SK-N-SH treated with all-trans-retinoic acid at 6 μM for 48 hours (cell line): ENCODE measurements at regions not wholly inside any gene's neighbourhood (a gene's known extent, or its start where the extent isn't known, plus 50 kb on each side); places are given as distances from the start of the nearest gene placed in this dataset.

Experiments used
- ATAC-seq: fragments of 200-7000 bp; cut with Tn5 transposase; 3 replicates; pipeline ENCODE4 v1.9.1; 2020; ENCODE audit warnings: mild to moderate bottlenecking, moderate library complexity
- ARNTL ChIP-seq: fragments of 450-650 bp; formaldehyde crosslinking; IDR thresholded peaks from 2 replicates; pipeline ENCODE4 v1.5.0; 2020; ENCODE audit warnings: low read depth, mild to moderate bottlenecking, moderate library complexity, borderline replicate concordance
- GLIS3 ChIP-seq: fragments of 250-450 bp; sonication (Bioruptor Pico); IDR thresholded peaks from 2 replicates; pipeline ENCODE4 v1.5.0; 2020; ENCODE audit warnings: mild to moderate bottlenecking, moderate library complexity
- ISL1 ChIP-seq: fragments of 250-450 bp; sonication (Bioruptor Pico); IDR thresholded peaks from 2 replicates; pipeline ENCODE4 v2.1.2; 2022; ENCODE audit warnings: mild to moderate bottlenecking, moderate library complexity
- PPARA ChIP-seq: fragments of 250-450 bp; sonication (Bioruptor Pico); IDR thresholded peaks from 2 replicates; pipeline ENCODE4 v1.5.0; 2020; ENCODE audit warnings: mild to moderate bottlenecking, borderline replicate concordance
- RARB ChIP-seq: fragments of 250-450 bp; sonication (Bioruptor Pico); IDR thresholded peaks from 2 replicates; pipeline ENCODE4 v1.8.0; 2021; ENCODE audit warnings: mild to moderate bottlenecking, moderate library complexity
- TCF4 ChIP-seq: fragments of 250-450 bp; sonication (Bioruptor Pico); IDR thresholded peaks from 2 replicates; pipeline ENCODE4 v1.8.0; 2021; ENCODE audit warnings: mild to moderate bottlenecking, moderate library complexity, borderline replicate concordance
- ZC3H10 ChIP-seq: fragments of 250-450 bp; sonication (Bioruptor Pico); IDR thresholded peaks from 2 replicates; pipeline ENCODE4 v1.5.1; 2021; ENCODE audit warnings: mild to moderate bottlenecking, moderate library complexity
- ZFP3 ChIP-seq: fragments of 250-450 bp; sonication (Bioruptor Pico); IDR thresholded peaks from 2 replicates; pipeline ENCODE4 v1.5.0; 2020; ENCODE audit warnings: mild to moderate bottlenecking, moderate library complexity
- ZFP30 ChIP-seq: fragments of 450-650 bp; formaldehyde crosslinking; IDR thresholded peaks from 2 replicates; pipeline ENCODE4 v1.5.0; 2022; ENCODE audit warnings: mild to moderate bottlenecking, moderate library complexity
- ZNF565 ChIP-seq: fragments of 450-650 bp; formaldehyde crosslinking; conservative IDR thresholded peaks from 2 replicates; pipeline ENCODE4 v1.5.0; 2020; ENCODE audit warnings: low read depth, mild to moderate bottlenecking, moderate library complexity
- ZNF70 ChIP-seq: fragments of 450-650 bp; formaldehyde crosslinking; IDR thresholded peaks from 2 replicates; pipeline ENCODE4 v1.5.0; 2020; ENCODE audit warnings: mild to moderate bottlenecking, moderate library complexity
- ZNF8 ChIP-seq: fragments of 450-650 bp; formaldehyde crosslinking; IDR thresholded peaks from 2 replicates; pipeline ENCODE4 v1.5.0; 2020; ENCODE audit warnings: mild to moderate bottlenecking, moderate library complexity
- TF ChIP-seq, protein P1 (sequence below): fragments of 250-450 bp; sonication (Bioruptor Pico); IDR thresholded peaks from 2 replicates; pipeline ENCODE4 v1.8.0; 2020; ENCODE audit warnings: mild to moderate bottlenecking, moderate library complexity, borderline replicate concordance
- TF ChIP-seq, protein P2 (sequence below): fragments of 250-450 bp; sonication (Bioruptor Pico); IDR thresholded peaks from 2 replicates; pipeline ENCODE4 v1.5.0; 2020; ENCODE audit warnings: mild to moderate bottlenecking, moderate library complexity
- TF ChIP-seq, protein P3 (sequence below): fragments of 250-450 bp; sonication (Bioruptor Pico); IDR thresholded peaks from 2 replicates; pipeline ENCODE4 v1.5.1; 2020; ENCODE audit warnings: low read depth, mild to moderate bottlenecking, moderate library complexity
- TF ChIP-seq, protein P4 (sequence below): fragments of 250-450 bp; sonication (Bioruptor Pico); IDR thresholded peaks from 2 replicates; pipeline ENCODE4 v1.5.1; 2021; ENCODE audit warnings: mild to moderate bottlenecking, moderate library complexity
- TF ChIP-seq, protein P5 (sequence below): fragments of 250-450 bp; sonication (Bioruptor Pico); IDR thresholded peaks from 2 replicates; pipeline ENCODE4 v1.8.0; 2021; ENCODE audit warnings: low read depth, mild to moderate bottlenecking, moderate library complexity, borderline replicate concordance

DNA sequence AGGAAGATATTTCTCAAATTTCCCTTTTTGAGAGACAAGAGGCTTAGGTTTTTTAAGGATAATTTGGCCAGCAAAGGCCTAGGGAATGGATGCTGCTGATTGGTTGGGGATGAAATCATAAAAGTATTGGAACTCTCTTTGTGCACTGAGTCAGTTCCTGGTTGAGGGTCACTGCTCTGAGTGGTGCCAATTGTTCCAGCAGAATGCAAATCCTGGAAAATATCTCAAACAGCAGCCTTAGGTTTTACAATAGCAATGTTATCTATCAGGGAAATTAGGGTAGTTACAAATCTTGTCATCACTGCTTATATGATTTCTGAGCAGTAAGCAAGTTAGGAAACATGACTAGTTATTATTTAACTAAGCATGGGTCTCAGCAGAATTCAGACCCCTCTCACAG lies 96.2 kb downstream of the RAD51AP2 start:
- ATAC-seq: no peak
- TF ChIP-seq, protein P1, sequence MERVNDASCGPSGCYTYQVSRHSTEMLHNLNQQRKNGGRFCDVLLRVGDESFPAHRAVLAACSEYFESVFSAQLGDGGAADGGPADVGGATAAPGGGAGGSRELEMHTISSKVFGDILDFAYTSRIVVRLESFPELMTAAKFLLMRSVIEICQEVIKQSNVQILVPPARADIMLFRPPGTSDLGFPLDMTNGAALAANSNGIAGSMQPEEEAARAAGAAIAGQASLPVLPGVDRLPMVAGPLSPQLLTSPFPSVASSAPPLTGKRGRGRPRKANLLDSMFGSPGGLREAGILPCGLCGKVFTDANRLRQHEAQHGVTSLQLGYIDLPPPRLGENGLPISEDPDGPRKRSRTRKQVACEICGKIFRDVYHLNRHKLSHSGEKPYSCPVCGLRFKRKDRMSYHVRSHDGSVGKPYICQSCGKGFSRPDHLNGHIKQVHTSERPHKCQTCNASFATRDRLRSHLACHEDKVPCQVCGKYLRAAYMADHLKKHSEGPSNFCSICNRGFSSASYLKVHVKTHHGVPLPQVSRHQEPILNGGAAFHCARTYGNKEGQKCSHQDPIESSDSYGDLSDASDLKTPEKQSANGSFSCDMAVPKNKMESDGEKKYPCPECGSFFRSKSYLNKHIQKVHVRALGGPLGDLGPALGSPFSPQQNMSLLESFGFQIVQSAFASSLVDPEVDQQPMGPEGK (CRISPR knock-in tag): no peak
- TF ChIP-seq GLIS3 (CRISPR knock-in tag) (no peak), ISL1 (no peak), ZC3H10 (CRISPR knock-in tag) (no peak), ZNF70 (CRISPR knock-in tag) (no peak), ZNF565 (no peak), RARB (CRISPR knock-in tag) (no peak), ZFP3 (CRISPR knock-in tag) (no peak), ARNTL (CRISPR knock-in tag) (no peak), PPARA (CRISPR knock-in tag) (no peak), TCF4 (CRISPR knock-in tag) (no peak), ZNF8 (no peak)
- TF ChIP-seq, protein P2, sequence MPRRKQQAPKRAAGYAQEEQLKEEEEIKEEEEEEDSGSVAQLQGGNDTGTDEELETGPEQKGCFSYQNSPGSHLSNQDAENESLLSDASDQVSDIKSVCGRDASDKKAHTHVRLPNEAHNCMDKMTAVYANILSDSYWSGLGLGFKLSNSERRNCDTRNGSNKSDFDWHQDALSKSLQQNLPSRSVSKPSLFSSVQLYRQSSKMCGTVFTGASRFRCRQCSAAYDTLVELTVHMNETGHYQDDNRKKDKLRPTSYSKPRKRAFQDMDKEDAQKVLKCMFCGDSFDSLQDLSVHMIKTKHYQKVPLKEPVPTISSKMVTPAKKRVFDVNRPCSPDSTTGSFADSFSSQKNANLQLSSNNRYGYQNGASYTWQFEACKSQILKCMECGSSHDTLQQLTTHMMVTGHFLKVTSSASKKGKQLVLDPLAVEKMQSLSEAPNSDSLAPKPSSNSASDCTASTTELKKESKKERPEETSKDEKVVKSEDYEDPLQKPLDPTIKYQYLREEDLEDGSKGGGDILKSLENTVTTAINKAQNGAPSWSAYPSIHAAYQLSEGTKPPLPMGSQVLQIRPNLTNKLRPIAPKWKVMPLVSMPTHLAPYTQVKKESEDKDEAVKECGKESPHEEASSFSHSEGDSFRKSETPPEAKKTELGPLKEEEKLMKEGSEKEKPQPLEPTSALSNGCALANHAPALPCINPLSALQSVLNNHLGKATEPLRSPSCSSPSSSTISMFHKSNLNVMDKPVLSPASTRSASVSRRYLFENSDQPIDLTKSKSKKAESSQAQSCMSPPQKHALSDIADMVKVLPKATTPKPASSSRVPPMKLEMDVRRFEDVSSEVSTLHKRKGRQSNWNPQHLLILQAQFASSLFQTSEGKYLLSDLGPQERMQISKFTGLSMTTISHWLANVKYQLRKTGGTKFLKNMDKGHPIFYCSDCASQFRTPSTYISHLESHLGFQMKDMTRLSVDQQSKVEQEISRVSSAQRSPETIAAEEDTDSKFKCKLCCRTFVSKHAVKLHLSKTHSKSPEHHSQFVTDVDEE (CRISPR knock-in tag): no peak
- TF ChIP-seq, protein P3, sequence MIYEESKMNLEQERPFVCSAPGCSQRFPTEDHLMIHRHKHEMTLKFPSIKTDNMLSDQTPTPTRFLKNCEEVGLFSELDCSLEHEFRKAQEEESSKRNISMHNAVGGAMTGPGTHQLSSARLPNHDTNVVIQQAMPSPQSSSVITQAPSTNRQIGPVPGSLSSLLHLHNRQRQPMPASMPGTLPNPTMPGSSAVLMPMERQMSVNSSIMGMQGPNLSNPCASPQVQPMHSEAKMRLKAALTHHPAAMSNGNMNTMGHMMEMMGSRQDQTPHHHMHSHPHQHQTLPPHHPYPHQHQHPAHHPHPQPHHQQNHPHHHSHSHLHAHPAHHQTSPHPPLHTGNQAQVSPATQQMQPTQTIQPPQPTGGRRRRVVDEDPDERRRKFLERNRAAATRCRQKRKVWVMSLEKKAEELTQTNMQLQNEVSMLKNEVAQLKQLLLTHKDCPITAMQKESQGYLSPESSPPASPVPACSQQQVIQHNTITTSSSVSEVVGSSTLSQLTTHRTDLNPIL (CRISPR knock-in tag): no peak
- TF ChIP-seq, protein P4, sequence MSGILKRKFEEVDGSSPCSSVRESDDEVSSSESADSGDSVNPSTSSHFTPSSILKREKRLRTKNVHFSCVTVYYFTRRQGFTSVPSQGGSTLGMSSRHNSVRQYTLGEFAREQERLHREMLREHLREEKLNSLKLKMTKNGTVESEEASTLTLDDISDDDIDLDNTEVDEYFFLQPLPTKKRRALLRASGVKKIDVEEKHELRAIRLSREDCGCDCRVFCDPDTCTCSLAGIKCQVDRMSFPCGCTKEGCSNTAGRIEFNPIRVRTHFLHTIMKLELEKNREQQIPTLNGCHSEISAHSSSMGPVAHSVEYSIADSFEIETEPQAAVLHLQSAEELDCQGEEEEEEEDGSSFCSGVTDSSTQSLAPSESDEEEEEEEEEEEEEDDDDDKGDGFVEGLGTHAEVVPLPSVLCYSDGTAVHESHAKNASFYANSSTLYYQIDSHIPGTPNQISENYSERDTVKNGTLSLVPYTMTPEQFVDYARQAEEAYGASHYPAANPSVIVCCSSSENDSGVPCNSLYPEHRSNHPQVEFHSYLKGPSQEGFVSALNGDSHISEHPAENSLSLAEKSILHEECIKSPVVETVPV (CRISPR knock-in tag): no peak

DNA sequence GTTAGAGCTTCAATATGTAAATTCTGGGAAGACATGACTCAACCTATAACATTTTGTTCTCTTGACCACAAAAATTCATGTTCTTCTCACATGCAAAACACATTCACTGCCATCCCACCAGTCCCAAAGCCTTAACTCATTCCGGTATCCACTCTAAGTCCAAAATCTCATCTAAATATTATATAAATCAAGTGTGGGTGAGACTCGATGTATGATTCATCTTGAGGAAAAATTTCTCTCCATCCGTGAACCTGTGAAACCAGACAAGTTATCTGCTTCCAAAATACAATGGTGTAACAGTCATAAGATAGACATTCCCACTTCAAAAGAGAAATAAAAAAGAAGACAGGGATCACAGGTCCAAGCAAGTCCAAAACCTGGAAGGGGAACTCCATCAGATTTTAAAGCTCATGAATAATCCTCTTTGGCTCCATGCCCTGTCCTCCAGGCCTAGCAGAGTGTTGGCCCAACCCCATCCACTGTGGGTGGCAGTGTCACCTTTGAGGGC lies 101.3 kb downstream of the RAD51AP2 start:
- ATAC-seq: no peak
- TF ChIP-seq, protein P3 (CRISPR knock-in tag): no peak
- TF ChIP-seq, protein P1 (CRISPR knock-in tag): no peak
- TF ChIP-seq ZNF565: no peak
- TF ChIP-seq, protein P5, sequence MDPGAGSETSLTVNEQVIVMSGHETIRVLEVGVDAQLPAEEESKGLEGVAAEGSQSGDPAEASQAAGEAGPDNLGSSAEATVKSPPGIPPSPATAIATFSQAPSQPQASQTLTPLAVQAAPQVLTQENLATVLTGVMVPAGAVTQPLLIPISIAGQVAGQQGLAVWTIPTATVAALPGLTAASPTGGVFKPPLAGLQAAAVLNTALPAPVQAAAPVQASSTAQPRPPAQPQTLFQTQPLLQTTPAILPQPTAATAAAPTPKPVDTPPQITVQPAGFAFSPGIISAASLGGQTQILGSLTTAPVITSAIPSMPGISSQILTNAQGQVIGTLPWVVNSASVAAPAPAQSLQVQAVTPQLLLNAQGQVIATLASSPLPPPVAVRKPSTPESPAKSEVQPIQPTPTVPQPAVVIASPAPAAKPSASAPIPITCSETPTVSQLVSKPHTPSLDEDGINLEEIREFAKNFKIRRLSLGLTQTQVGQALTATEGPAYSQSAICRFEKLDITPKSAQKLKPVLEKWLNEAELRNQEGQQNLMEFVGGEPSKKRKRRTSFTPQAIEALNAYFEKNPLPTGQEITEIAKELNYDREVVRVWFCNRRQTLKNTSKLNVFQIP: no peak
- no peak for TF ChIP-seq ZFP30
- no peak for TF ChIP-seq TCF4 (CRISPR knock-in tag)
- no peak for TF ChIP-seq RARB (CRISPR knock-in tag)
